Suprapubic skin (tissue), 4 donors: ENCODE measurements at regions not wholly inside any gene's neighbourhood (a gene's known extent, or its start where the extent isn't known, plus 50 kb on each side); places are given as distances from the start of the nearest gene placed in this dataset.

Source experiments
- DNase-seq, 2 donors: peaks; one replicate each; pipeline ENCODE4 v3.0.0-alpha.2; 2019; ENCODE audit warnings: low spot score in 2 of 2
- H3K27ac ChIP-seq: fragments of 200-600 bp; sonication (generic); one replicate; pipeline ENCODE4 v1.5.1; 2019
- H3K27me3 ChIP-seq: fragments of 200-600 bp; sonication (generic); one replicate; pipeline ENCODE4 v1.5.1; 2019
- H3K36me3 ChIP-seq: fragments of 200-600 bp; sonication (generic); one replicate; pipeline ENCODE4 v1.5.1; 2019
- H3K4me1 ChIP-seq: fragments of 200-600 bp; sonication (generic); one replicate; pipeline ENCODE4 v1.5.1; 2019
- H3K4me3 ChIP-seq: fragments of 200-600 bp; sonication (generic); one replicate; pipeline ENCODE4 v1.5.1; 2019; ENCODE audit warnings: mild to moderate bottlenecking
- H3K9me3 ChIP-seq: fragments of 200-600 bp; sonication (generic); one replicate; pipeline ENCODE4 v1.5.1; 2019
- CTCF ChIP-seq, 2 donors: fragments of 200-600 bp in 1 of 2; fragments of 450-650 bp in 1 of 2; sonication (generic) in 1 of 2; IDR thresholded peaks; one replicate each; pipeline ENCODE4 v1.5.1; 2016 to 2019; ENCODE audit warnings: antibody characterized with exemption in 2 of 2, mild to moderate bottlenecking in 1 of 2, moderate library complexity in 1 of 2
- EP300 ChIP-seq: sonication (generic); formaldehyde crosslinking; IDR thresholded peaks from one replicate; pipeline ENCODE4 v1.6.1; 2017; ENCODE audit warnings: antibody characterized with exemption
- POLR2A ChIP-seq, 2 donors: fragments of 450-650 bp; IDR thresholded peaks; one replicate each; pipeline ENCODE4 v1.6.1; 2017; ENCODE audit warnings: antibody characterized with exemption in 2 of 2, mild to moderate bottlenecking in 2 of 2, moderate library complexity in 2 of 2
- POLR2AphosphoS5 ChIP-seq, 3 donors: sonication (generic); formaldehyde crosslinking; IDR thresholded peaks; one replicate each; pipeline ENCODE4 v1.6.1; 2017; ENCODE audit warnings: antibody characterized with exemption in 3 of 3
- WGBS: methylation state at CpG from one replicate; pipeline ENCODE4 v1.1.5; 2018; 5-methylcytosine and 5-hydroxymethylcytosine counted together

- no peaks in the 10 kb centered on the region for H3K9me3 ChIP-seq
- WGBS = 100% methylated on average over 1 of the region's 1 CpG
- H3K27ac ChIP-seq = no peak overlapping the region
- H3K36me3 ChIP-seq = no peaks in the 10 kb centered on the region
- TF ChIP-seq CTCF (IDR thresholded peaks at IDR 0.05) (no peak), POLR2A (IDR thresholded peaks at IDR 0.05) (no peak)
- H3K4me1 ChIP-seq = no peaks in the 10 kb centered on the region
- no peak overlapping the region for H3K4me3 ChIP-seq
- DNase-seq = no peak
- H3K27me3 ChIP-seq = peaks cover 5% of the 10 kb centered on the region
Observed at GRCh38 chr22:47814474-47814873, 1052.0 kb downstream of the TBC1D22A start.

- 89% methylated on average over 15 of the region's 16 CpGs for WGBS
- no peaks in the 10 kb centered on the region for H3K9me3 ChIP-seq
- no peaks in the 10 kb centered on the region for H3K4me1 ChIP-seq
- no peak overlapping the region for H3K4me3 ChIP-seq
- DNase-seq = no peak
- TF ChIP-seq POLR2AphosphoS5 (IDR thresholded peaks at IDR 0.05) (no peak), EP300 (no peak), POLR2A (IDR thresholded peaks at IDR 0.05) (no peak)
- no peaks in the 10 kb centered on the region for H3K36me3 ChIP-seq
- H3K27ac ChIP-seq = no peak overlapping the region
- H3K27me3 ChIP-seq = peaks cover 5% of the 10 kb centered on the region
Observed at GRCh38 chr22:47813661-47814060, 1051.2 kb downstream of the TBC1D22A start.

- 87% methylated on average over 7 of the region's 7 CpGs for WGBS
- H3K27me3 ChIP-seq = peaks cover 9% of the 10 kb centered on the region
- no peaks in the 10 kb centered on the region for H3K4me1 ChIP-seq
- H3K9me3 ChIP-seq = no peaks in the 10 kb centered on the region
- H3K27ac ChIP-seq = no peak overlapping the region
- no peak for TF ChIP-seq POLR2A (IDR thresholded peaks at IDR 0.05)
- TF ChIP-seq EP300 = no peak
- TF ChIP-seq POLR2AphosphoS5 (IDR thresholded peaks at IDR 0.05) = no peak
- no peak for TF ChIP-seq CTCF (IDR thresholded peaks at IDR 0.05)
- DNase-seq = no peak
- no peak overlapping the region for H3K4me3 ChIP-seq
- no peaks in the 10 kb centered on the region for H3K36me3 ChIP-seq
Observed at GRCh38 chr22:47811971-47812370, 1049.5 kb downstream of the TBC1D22A start.

GRCh38 chr22:47810505-47811500 is 1048.4 kb downstream of the TBC1D22A start:
- Histone ChIP-seq H3K4me3 (no peak overlapping the region), H3K27ac (no peak overlapping the region), H3K4me1 (no peaks in the 10 kb centered on the region), H3K36me3 (no peaks in the 10 kb centered on the region), H3K9me3 (no peaks in the 10 kb centered on the region), H3K27me3 (peaks cover 9% of the 10 kb centered on the region)
- 68% methylated on average over 22 of the region's 24 CpGs for WGBS
- peak in 1 of 2 donors; percentile 57 for DNase-seq
- TF ChIP-seq POLR2AphosphoS5 (IDR thresholded peaks at IDR 0.05) (no peak), EP300 (no peak), CTCF (IDR thresholded peaks at IDR 0.05) (no peak), POLR2A (IDR thresholded peaks at IDR 0.05) (no peak)

- no peak for TF ChIP-seq EP300
- no peak for TF ChIP-seq CTCF (IDR thresholded peaks at IDR 0.05)
- no peak for TF ChIP-seq POLR2A (IDR thresholded peaks at IDR 0.05)
- no peak for TF ChIP-seq POLR2AphosphoS5 (IDR thresholded peaks at IDR 0.05)
- 92% methylated on average over 5 of the region's 10 CpGs for WGBS
- no peak overlapping the region for H3K27ac ChIP-seq
- no peak for DNase-seq
- no peaks in the 10 kb centered on the region for H3K9me3 ChIP-seq
- no peaks in the 10 kb centered on the region for H3K4me1 ChIP-seq
- peaks cover 9% of the 10 kb centered on the region for H3K27me3 ChIP-seq
- no peak overlapping the region for H3K4me3 ChIP-seq
- H3K36me3 ChIP-seq = no peaks in the 10 kb centered on the region
Observed at GRCh38 chr22:47808886-47809620, 1046.6 kb downstream of the TBC1D22A start.
